Fibroblast of lung (primary cell): ENCODE measurements at regions not wholly inside any gene's neighbourhood (a gene's known extent, or its start where the extent isn't known, plus 50 kb on each side); places are given as distances from the start of the nearest gene placed in this dataset.

ENCODE experiments used
- DNase-seq, 2 donors: peaks; one replicate each; pipeline versions ENCODE4 v3.0.0 to v3.0.0-alpha.2; 2010; ENCODE audit warnings: low read depth in 2 of 2
- H2AFZ ChIP-seq: 2 replicates; pipeline ENCODE4 v1.5.1; 2012; ENCODE audit warnings: low read length, control low read depth, inconsistent platforms
- H3K27ac ChIP-seq: 2 replicates; pipeline ENCODE4 v1.5.1; 2011; ENCODE audit warnings: low read length, control low read depth; ENCODE audit not compliant: insufficient read depth
- H3K27me3 ChIP-seq: 2 replicates; pipeline ENCODE4 v1.5.1; 2011; ENCODE audit warnings: mild to moderate bottlenecking, low read length; ENCODE audit not compliant: control insufficient read depth, insufficient read depth
- H3K36me3 ChIP-seq: 2 replicates; pipeline ENCODE4 v1.5.1; 2011; ENCODE audit warnings: low read length; ENCODE audit not compliant: control insufficient read depth, insufficient read depth
- H3K4me1 ChIP-seq: 2 replicates; pipeline ENCODE4 v1.5.1; 2011; ENCODE audit warnings: low read length; ENCODE audit not compliant: control insufficient read depth, insufficient read depth; ENCODE audit errors: extremely low read depth
- H3K4me2 ChIP-seq: 2 replicates; pipeline ENCODE4 v1.5.1; 2011; ENCODE audit warnings: low read length, control low read depth; ENCODE audit not compliant: insufficient read depth; ENCODE audit errors: extremely low read depth
- H3K4me3 ChIP-seq, 4 experiments: fragments of 200-600 bp in 1 of 4; sonication (generic) in 1 of 4; replicated peaks in 1 of 4; 2 replicates each; pipeline ENCODE4 v1.5.1; 2011 to 2016; ENCODE audit warnings: low read length in 4 of 4, low read depth in 3 of 4, mild to moderate bottlenecking in 3 of 4, control low read depth in 2 of 4, inconsistent platforms in 1 of 4, mixed read lengths in 1 of 4; ENCODE audit not compliant: insufficient read depth in 1 of 4; ENCODE audit errors: control extremely low read depth in 1 of 4
- H3K79me2 ChIP-seq: 2 replicates; pipeline ENCODE4 v1.5.1; 2012; ENCODE audit warnings: mild to moderate bottlenecking, low read length, inconsistent platforms; ENCODE audit not compliant: control insufficient read depth, insufficient read depth
- H3K9ac ChIP-seq: 2 replicates; pipeline ENCODE4 v1.5.1; 2011; ENCODE audit warnings: mild to moderate bottlenecking, low read length, control low read depth; ENCODE audit not compliant: insufficient read depth
- H3K9me3 ChIP-seq: 2 replicates; pipeline ENCODE4 v1.5.1; 2012; ENCODE audit warnings: low read depth, low read length; ENCODE audit not compliant: control insufficient read depth, insufficient read depth
- H4K20me1 ChIP-seq: 2 replicates; pipeline ENCODE4 v1.5.1; 2011; ENCODE audit warnings: low read length; ENCODE audit not compliant: control insufficient read depth, insufficient read depth; ENCODE audit errors: extremely low read depth
- EZH2 ChIP-seq: IDR thresholded peaks from 2 replicates; pipeline ENCODE4 v1.5.1; 2012; ENCODE audit warnings: low read length, control low read depth, mild to moderate bottlenecking; ENCODE audit errors: missing control alignments
- TF ChIP-seq, protein P1 (sequence below), 2 donors: IDR thresholded peaks in 1 of 2; conservative IDR thresholded peaks in 1 of 2; 1 replicate in 1 of 2; 2 replicates in 1 of 2; pipeline ENCODE4 v1.5.1; 2011 to 2012; ENCODE audit warnings: low read length in 2 of 2, control low read depth in 1 of 2, inconsistent platforms in 1 of 2, low read depth in 1 of 2, mild to moderate bottlenecking in 1 of 2

DNA sequence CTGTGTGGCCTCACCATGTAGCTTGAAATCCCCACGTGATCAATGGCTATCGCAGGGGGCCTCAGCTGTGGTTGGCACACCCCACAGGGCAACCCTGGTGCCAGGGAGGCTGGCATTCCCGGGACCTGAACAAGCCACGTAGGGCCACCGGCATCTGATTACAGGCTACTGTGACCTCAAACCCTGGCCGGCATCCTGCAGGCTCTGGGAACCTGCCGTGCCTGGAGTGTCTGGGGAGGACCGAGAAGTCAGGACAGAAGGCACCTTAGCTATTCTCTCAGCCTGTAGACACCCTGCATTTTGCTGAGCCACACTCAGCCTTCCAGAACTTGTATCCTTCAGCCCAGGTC is 213.0 kb downstream of the GLI2 start:
- Histone ChIP-seq H3K79me2 (no peaks in the 10 kb centered on the region), H3K4me3 (no peak overlapping the region), H2AFZ (no peak overlapping the region), H3K4me1 (no peaks in the 10 kb centered on the region), H3K36me3 (no peaks in the 10 kb centered on the region), H3K27ac (no peak overlapping the region), H3K9me3 (no peaks in the 10 kb centered on the region), H3K27me3 (no peaks in the 10 kb centered on the region), H4K20me1 (no peaks in the 10 kb centered on the region), H3K4me2 (no peak overlapping the region), H3K9ac (no peak overlapping the region)
- DNase-seq, result no peak
- no peak for TF ChIP-seq EZH2
- TF ChIP-seq, protein P1, sequence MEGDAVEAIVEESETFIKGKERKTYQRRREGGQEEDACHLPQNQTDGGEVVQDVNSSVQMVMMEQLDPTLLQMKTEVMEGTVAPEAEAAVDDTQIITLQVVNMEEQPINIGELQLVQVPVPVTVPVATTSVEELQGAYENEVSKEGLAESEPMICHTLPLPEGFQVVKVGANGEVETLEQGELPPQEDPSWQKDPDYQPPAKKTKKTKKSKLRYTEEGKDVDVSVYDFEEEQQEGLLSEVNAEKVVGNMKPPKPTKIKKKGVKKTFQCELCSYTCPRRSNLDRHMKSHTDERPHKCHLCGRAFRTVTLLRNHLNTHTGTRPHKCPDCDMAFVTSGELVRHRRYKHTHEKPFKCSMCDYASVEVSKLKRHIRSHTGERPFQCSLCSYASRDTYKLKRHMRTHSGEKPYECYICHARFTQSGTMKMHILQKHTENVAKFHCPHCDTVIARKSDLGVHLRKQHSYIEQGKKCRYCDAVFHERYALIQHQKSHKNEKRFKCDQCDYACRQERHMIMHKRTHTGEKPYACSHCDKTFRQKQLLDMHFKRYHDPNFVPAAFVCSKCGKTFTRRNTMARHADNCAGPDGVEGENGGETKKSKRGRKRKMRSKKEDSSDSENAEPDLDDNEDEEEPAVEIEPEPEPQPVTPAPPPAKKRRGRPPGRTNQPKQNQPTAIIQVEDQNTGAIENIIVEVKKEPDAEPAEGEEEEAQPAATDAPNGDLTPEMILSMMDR (conservative IDR thresholded peaks at IDR 0.05 in 1 of 2, IDR thresholded peaks at IDR 0.05 in 1 of 2; ENCODE audit: low read depth in 1 of 2, low read length in 2 of 2), result no peak

DNA sequence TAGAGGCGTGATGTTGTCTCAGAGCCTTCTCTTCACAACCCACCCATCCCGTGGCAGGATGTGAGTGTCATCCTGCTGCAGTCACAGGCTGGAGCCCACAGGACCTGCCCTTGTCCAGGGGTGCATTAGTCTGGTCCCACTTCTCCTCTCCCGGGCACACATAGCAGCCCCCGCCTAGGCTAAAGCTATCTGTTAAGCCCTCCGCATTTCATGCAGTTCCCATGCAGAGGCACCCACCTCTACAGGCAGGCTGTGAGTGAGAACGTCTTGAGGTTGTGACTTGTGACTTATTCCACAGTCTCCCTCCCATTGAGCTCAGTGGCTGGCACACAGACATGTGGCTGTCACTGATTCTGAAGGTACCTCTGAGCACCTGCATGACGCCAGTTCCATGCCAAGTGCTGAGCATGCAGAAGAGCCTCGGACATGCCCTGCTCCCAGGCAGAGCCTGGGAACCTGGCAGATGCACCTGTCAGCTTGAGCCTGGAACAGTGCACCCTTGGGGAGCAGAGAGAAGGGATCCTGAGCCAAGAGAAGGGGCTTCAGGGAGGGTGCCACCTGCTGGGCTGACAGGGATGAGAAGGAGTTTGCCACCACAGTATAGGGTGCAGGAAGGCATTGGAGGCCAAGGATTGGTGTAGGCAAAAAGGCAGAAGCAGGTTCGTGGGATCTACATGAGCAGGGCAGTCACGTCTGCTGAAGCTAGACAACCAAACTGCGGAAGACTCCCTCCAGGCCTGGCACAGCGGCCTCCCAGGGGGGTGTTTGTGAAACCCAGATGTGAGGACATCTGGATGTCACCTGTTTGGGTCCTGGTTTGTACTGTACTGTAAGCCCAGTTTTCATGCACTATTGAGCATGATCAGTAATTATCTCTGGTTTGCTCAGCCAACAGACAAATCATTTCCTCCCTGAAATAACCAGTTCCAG is 213.6 kb downstream of the GLI2 start:
- no peaks in the 10 kb centered on the region for H4K20me1 ChIP-seq
- TF ChIP-seq, protein P1 (conservative IDR thresholded peaks at IDR 0.05 in 1 of 2, IDR thresholded peaks at IDR 0.05 in 1 of 2; ENCODE audit: low read depth in 1 of 2, low read length in 2 of 2), result peak in 1 of 2 donors; percentile 33
- TF ChIP-seq EZH2, result no peak
- DNase-seq, result no peak
- H3K27me3 ChIP-seq, result no peaks in the 10 kb centered on the region
- H3K4me3 ChIP-seq, result no peak overlapping the region
- H2AFZ ChIP-seq, result no peak overlapping the region
- no peaks in the 10 kb centered on the region for H3K4me1 ChIP-seq
- H3K4me2 ChIP-seq, result no peak overlapping the region
- no peak overlapping the region for H3K9ac ChIP-seq
- H3K79me2 ChIP-seq, result no peaks in the 10 kb centered on the region
- H3K27ac ChIP-seq, result no peak overlapping the region
- H3K36me3 ChIP-seq, result peaks cover 3% of the 10 kb centered on the region
- no peaks in the 10 kb centered on the region for H3K9me3 ChIP-seq

DNA sequence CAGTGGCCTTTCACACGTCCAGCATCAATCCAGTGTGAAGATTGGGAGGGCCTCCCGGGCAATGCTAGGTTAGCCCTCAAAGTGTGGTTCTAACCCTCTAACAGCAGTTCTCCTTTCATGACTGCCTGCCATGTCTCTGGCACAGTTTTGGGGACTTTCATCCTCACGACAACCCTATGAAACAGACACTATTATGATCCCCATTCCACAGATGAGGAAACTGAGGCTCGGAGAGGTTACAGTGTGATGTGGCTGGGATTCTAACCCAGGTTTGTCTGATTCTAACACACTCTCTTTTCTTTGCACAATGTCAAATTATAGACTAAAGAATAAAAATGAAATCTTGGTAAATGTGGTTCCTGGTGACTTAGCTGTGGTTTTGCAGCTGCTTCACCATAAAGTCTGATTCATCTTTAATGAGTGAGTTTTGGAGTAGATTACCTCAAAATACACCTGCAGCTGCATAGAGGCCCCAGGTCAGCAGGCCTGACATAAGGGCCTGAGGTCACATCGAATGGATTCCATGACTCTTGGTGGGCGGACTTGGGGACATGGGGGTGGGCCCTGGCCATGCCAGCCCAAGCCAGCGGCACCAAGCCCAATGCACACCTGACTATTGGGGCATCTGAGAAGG is 214.4 kb downstream of the GLI2 start:
- no peak overlapping the region for H3K4me3 ChIP-seq
- H3K27ac ChIP-seq, result no peak overlapping the region
- TF ChIP-seq, protein P1 (conservative IDR thresholded peaks at IDR 0.05 in 1 of 2, IDR thresholded peaks at IDR 0.05 in 1 of 2; ENCODE audit: low read depth in 1 of 2, low read length in 2 of 2), result no peak
- no peak for TF ChIP-seq EZH2
- H3K4me2 ChIP-seq, result no peak overlapping the region
- no peaks in the 10 kb centered on the region for H3K9me3 ChIP-seq
- H3K27me3 ChIP-seq, result no peaks in the 10 kb centered on the region
- H4K20me1 ChIP-seq, result no peaks in the 10 kb centered on the region
- H3K9ac ChIP-seq, result no peak overlapping the region
- H3K79me2 ChIP-seq, result no peaks in the 10 kb centered on the region
- peak in 1 of 2 donors; percentile 58 for DNase-seq
- H2AFZ ChIP-seq, result no peak overlapping the region
- peaks cover 3% of the 10 kb centered on the region for H3K36me3 ChIP-seq
- no peaks in the 10 kb centered on the region for H3K4me1 ChIP-seq
